NCI-H345 treated with DMSO at 0.1 percent for 48 hours (cell line): ENCODE measurements at regions not wholly inside any gene's neighbourhood (a gene's known extent, or its start where the extent isn't known, plus 50 kb on each side); places are given as distances from the start of the nearest gene placed in this dataset.

ENCODE experiments used
- DNase-seq: peaks from one replicate; lab custom pipeline; 2025; ENCODE audit not compliant: unreplicated experiment; lab: John Stamatoyannopoulos, UW

- peak; percentile 66 for DNase-seq
Measured at GRCh38 chr21:40901691-40902090, 54.7 kb upstream of the DSCAM start.

DNA sequence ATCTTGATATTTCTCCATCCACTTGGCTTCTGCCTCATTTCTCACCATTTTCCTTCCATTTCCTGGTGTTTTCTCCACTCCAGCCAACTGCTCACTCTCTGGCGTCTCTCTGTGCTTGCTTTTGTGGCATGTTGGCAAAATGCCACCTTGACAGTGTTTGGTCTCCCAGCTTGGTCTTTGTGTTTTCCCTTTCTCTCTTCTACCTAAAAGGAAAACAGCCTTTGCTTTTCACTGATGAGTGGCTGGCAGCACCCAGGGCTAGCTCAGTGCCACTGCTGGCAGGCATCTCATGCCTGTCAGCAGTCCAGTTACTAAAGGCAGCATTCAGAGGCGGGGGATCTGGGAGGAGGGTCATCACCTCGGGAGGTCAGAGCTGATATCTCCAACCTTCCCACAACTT lies 55.3 kb upstream of the DSCAM start:
- peak; percentile 97 for DNase-seq

DNA sequence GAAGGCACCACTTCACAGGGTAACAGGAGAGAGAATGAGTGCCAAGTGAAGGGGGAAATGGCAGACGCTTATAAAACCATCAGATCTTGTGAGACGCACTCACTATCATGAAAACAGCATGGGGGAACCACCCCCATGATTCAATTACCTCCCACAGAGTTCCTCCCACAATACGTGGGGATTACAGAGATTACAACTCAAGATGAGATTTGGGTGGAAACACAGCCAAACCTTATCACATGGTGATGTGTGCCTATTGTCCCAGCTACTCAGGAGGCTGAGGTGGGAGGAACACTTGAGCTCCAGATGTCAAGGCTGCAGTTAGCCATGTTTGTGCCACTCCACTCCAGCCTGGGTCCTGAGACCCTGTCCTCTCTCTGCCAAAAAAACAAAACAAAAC lies 56.0 kb upstream of the DSCAM start:
- no peak for DNase-seq

GRCh38 chr21:40905251-40905650 lies 58.3 kb upstream of the DSCAM start:
- DNase-seq: no peak

DNA sequence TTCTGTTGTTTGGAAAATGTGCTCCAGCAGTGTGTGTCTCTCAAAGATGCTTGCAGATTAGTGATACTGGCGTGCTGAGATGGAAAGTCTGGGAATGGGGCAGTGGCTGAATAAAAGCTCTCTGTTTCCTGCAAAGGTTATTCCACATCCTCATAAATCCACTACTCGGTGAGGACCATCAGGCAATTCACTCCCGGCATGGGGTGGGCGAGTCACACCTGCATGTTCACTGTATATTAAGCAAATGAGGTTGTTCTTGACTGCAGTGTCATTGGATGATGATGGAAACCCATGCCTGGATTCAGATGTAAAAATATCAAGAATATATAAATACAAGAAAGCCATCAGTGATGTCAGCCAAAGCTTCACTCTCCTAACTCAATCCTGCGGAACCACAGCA lies 65.4 kb upstream of the DSCAM start:
- no peak for DNase-seq

GRCh38 chr21:40915114-40915513 lies 68.2 kb upstream of the DSCAM start:
- DNase-seq: no peak

DNA sequence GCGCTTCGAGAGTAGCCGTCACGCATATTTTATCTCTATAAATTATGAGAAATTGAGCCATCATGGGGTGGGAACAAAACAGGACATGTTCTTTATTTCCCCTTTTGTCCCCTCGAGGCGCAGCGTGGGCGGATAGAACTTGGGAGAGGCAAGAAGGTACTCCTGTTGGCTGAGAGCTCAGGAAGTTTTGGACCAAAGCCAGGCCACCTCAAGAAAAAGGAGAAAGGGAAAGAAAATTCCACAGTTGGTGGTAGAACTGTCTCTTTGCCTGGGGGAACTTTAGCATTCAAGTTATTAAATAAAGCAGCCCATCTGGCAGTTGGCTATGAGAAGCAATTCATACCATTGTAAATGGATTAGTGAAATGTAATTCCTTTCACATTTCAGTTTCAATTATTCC lies 76.4 kb upstream of the DSCAM start:
- DNase-seq: no peak

GRCh38 chr21:40923901-40924300 lies 76.9 kb upstream of the DSCAM start:
- DNase-seq: no peak

- DNase-seq: no peak
Measured at GRCh38 chr21:40924641-40925040, 77.7 kb upstream of the DSCAM start.

DNA sequence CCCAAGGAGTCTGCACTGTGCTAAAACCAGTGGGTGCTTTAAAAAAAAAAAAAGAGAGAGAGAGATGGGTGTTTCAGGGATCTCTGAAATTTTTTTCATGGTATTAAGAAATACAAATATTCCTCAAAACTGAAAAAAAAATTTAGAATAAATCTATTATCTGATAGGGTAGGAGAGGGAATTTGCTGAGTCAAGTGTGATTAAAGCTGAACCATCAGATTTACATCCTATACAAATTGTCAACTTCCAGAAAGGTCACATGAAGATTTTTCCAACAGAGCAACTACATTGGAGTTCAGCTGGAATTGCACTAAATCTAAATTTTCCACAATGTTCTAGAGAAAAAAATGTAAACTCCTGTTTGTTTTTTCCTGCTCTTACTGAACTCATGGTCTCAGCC lies 79.3 kb upstream of the DSCAM start:
- no peak for DNase-seq

DNA sequence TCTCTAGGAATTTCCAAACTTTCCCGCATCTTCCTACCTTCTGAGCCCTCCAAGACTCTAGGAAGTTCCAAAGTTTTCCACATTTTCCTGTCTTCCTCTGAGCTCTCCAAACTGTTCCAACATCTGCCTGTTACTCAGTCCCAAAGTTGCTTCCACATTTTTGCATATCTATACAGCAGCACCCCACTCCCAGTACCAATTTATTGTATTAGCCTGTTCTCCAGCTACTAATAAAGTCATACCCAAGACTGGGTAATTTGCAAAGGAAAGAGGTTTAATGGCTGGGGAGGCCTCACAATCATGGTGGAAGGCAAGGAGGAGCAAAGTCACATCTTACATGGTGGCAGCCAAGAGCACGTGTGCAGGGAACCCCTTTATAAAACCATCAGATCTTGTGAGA lies 82.9 kb upstream of the DSCAM start:
- DNase-seq: no peak

- no peak for DNase-seq
Measured at GRCh38 chr21:40931197-40931596, 84.2 kb upstream of the DSCAM start.

GRCh38 chr21:40936178-40936577 lies 89.2 kb upstream of the DSCAM start:
- no peak for DNase-seq

DNA sequence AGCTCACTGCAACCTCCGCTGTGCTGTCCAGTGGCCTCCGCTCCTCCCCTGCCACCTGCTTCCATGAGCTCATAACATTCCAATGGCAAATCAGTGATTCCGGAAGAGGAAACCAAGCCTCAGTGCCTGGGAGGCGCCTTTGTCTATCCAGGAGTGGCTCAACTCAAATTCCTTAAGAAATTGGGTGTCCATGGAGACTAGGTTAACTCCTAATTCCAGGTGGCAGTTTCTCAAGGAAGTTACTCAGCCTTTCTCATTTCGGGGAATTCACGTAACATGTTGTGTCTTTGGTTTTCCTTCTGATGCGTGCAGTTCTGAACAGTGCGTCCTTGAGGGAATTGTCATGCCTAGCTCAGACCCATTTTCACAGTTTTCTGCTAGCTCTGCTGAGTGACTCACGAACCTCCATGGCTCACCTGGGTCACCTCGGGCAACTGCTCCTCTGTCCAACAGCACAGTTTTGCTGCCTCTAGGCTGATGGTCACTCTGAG lies 89.9 kb upstream of the DSCAM start:
- no peak for DNase-seq

- no peak for DNase-seq
Measured at GRCh38 chr21:40938078-40938477, 91.1 kb upstream of the DSCAM start.

DNA sequence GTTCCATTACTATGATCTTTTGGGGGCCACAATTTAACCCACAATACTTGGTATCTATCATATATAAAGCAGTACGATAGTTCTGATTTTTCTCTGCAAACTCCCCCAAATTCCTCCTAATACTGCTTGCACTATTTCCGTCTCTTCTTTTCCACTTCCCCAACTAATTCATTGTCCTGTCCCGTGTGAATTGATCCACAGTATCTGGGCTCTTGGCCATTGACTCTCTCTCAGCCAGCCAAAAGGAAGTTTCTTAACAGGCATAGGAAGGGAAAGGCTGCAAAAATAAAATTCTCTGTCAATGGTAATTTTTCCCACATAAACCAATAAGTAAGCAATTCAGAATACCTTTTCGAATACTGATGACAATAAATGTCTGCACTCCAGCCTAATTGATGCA lies 91.7 kb upstream of the DSCAM start:
- DNase-seq: no peak

- DNase-seq: no peak
Measured at GRCh38 chr21:40947713-40948112, 100.8 kb upstream of the DSCAM start.

DNA sequence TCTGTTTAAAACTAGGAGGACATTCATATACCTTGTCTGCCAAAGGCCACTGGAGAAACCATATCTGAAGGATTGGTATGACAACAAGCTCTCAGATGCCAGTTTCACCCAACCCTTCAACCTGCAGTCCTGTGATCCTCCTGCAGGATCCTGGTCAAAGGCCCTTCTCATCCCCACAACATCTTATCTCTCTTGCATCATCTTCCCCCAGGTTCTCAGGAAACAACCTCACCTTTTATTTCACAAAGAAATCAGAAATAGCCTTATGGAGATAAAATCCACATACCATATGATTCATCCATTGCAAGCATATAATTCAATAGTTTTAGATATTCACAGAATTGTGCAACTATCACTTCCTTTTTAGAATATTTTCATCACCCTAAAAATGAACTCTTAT lies 104.0 kb upstream of the DSCAM start:
- DNase-seq: no peak

DNA sequence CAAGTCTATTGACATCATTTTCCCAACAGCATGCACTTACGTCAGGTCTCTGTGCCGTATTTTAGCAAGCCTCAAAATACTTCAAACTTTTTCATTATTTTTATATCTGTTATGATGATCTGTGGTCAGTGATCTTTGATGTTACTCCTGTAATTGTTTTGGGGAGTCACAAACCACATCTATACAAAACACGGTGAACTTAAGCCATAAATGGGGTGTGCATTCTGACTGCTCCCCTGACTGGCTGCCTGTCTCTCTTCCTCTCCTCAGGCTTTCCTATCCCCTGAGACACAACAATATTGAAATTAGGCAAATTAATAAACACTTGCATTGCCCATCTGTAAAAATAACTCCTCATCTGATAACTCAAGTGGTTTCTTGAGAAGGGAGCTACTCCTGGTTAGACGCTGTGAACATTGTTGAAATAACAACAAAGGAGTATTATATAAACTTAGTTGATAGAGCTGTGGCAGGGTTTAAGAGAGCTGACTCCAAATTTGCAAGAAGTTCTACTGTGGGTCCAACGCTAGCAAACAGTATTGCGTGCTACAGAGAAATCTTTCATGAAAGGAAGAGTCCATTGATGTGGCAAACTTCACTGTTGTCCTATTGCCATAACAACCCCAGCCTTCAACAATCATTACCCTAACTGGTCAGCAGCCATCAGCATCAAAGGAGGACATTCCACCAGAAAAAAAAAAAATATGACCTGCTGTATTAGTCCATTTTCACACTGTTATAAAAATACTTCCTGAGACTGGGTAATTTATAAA lies 105.8 kb upstream of the DSCAM start:
- no peak for DNase-seq

- DNase-seq: no peak
Measured at GRCh38 chr21:40964691-40965090, 117.7 kb upstream of the DSCAM start.

DNA sequence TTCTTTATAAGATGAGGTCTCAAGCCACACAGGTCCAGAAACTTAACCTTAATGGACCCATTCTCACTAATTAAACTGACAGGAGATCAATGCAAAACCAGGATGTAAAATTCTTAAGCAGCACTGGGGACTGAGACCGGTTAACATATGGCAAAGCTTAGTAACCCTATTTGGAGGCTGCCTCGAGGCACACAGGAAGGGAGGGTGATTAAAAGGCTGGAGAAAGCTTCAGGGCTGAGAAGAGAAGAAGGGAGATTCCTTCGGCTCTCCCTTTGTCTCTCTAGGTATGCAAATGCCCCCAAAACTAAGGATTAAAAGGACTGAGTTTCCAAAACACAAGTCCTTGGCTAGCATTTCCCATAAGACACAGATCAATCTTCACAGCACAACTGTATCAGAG lies 120.8 kb upstream of the DSCAM start:
- no peak for DNase-seq

DNA sequence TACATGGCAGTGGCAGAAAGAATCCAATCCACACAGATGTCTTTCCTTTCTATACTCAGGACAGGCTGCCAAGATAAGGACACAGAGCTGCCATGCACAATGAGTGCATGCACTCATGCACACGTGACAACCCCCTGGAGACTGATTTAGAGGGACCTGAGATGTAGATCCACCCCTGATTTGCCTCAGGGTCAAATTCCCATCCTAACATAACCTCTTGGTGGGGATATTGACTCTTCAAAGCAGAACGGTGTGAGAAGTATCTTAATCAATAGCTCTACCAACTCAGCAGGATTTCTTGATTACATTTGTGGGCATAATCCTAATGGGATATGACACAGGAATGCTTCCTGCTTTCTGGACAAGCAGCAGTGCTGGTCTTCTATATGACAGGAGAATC lies 125.2 kb upstream of the DSCAM start:
- no peak for DNase-seq
